Cerebellar cortex (tissue), 1 donor: ENCODE measurements at regions not wholly inside any gene's neighbourhood (a gene's known extent, or its start where the extent isn't known, plus 50 kb on each side); places are given as distances from the start of the nearest gene placed in this dataset.

Experiments
- DNase-seq: peaks from one replicate; pipeline ENCODE4 v3.0.0-alpha.2; 2015; ENCODE audit warnings: low spot score

GRCh38 chr1:119308130-119308700 is 60.4 kb upstream of the HAO2 start:
- DNase-seq, result no peak

DNA sequence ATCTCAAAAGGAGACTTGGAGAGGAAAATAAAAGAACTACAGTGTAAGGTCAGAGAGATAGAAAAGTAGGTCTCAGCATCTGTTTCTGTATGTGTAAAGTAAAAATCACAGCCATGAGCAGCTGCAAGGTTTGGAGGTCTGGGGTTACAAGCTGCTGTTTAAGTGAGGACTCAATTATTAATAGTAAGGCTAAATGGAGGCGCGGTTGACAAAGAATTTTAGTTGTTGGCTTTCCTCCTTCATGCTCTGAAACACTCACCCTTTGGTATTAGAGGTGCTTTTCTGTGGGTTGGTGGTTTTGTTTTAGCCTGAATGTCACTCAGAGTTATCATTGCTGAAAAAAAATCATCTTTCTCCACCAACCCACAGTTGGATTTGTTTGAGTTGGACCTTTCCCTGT is 59.8 kb upstream of the HAO2 start:
- no peak for DNase-seq

- no peak for DNase-seq
Measured at GRCh38 chr1:119310301-119310700, 58.3 kb upstream of the HAO2 start.

- DNase-seq, result no peak
Measured at GRCh38 chr1:119312500-119312899, 56.1 kb upstream of the HAO2 start.

- no peak for DNase-seq
Measured at GRCh38 chr1:119314001-119314796, 54.4 kb upstream of the HAO2 start.

GRCh38 chr1:119316870-119317416 is 51.6 kb upstream of the HAO2 start:
- DNase-seq, result peak; percentile 4

- no peak for DNase-seq
Measured at GRCh38 chr1:119318466-119319309, 49.9 kb upstream of the HAO2 start.
